ENCODE measurements at regions not wholly inside any gene's neighbourhood (a gene's known extent, or its start where the extent isn't known, plus 50 kb on each side); places are given as distances from the start of the nearest gene placed in this dataset.

DNA sequence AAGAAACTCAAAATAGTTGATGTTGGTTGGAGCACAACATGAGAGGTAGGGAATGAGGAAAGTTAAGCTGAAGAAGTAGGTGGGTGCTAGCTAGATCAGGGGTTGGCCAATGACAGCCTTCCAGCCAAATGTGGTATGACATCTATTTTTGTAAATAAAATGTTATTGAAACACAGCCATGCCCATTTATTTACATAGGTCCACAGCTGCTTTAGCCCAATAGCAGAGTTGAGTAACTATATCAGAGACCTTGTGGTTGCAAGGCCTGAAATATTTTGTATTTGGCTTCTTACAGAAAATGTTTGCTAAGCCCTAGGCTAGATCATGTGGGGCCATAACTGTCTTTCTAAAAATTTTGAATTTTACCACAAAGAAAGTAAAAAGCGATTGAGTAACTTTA is 234.9 kb upstream of the CTSO start:
- no peak overlapping the region for H3K27ac ChIP-seq (ENCODE audit: low read depth in 1 of 2, low read length in 1 of 2)
- H3K4me3 ChIP-seq (ENCODE audit: low read length in 2 of 2) = no peak overlapping the region
- H3K36me3 ChIP-seq (ENCODE audit: control insufficient read depth in 2 of 2, insufficient read depth in 2 of 2, low read length in 1 of 2) = no peaks in the 10 kb centered on the region
- no peak for DNase-seq (ENCODE audit: low read depth in 6 of 9, low spot score in 9 of 9)
- H3K9me3 ChIP-seq (ENCODE audit: control insufficient read depth in 2 of 2, insufficient read depth in 1 of 2, low read length in 1 of 2) = no peaks in the 10 kb centered on the region
- no peaks in the 10 kb centered on the region for H3K27me3 ChIP-seq (ENCODE audit: control insufficient read depth in 2 of 2, insufficient read depth in 1 of 2, low read length in 1 of 2)
- WGBS = 97% methylated on average over 1 of the region's 1 CpG
- H3K4me1 ChIP-seq (ENCODE audit: control insufficient read depth in 2 of 2, insufficient read depth in 2 of 2, low read length in 2 of 2) = peaks cover 0 to 2% of the 10 kb centered on the region in 2 donors

DNA sequence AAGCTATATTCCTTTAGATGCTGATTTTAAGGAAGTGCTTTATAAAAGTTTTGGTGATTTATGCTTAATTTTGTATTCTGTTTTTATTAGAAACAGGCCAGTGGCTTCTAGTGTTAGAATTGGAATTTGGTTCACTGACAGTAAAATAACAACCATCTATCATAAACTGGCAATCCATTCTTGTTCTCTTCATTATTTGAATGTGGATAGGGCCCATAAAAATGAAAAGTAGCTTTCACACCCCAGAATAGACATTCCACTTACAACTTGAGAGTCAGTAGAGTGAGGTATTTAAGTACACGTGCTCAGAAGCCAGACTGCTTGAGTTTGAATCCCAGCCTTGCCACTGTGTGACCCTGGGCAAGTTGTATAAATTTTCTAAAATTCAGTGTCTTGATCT is 232.4 kb upstream of the CTSO start:
- no peaks in the 10 kb centered on the region for H3K9me3 ChIP-seq (ENCODE audit: control insufficient read depth in 2 of 2, insufficient read depth in 1 of 2, low read length in 1 of 2)
- 94% methylated on average over 1 of the region's 1 CpG for WGBS
- no peak for DNase-seq (ENCODE audit: low read depth in 6 of 9, low spot score in 9 of 9)

DNA sequence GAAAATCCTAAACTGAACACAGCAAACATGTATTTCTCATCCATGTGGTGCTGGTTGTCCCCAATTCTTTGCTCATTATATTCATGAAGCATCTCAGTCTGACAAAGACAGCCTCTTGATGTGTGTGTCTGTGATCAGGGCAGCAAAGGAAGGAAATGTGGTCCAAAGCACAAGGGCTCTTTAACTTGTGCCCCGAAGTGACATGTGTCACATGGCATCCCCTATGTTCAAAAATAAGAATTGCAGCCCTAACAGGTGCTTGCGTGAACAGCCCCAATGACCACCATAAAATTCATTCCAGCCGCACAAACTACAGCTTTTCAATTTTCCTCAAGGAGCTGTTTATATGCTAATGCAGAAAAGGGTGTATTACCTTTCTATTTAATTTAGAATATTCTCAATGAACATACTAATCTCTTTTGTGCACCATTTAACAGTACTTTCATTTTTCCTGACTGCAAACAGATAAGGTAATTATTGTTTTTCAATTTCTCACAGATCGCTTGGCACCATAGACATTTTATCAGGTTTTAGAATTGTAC is 231.9 kb upstream of the CTSO start:
- no peaks in the 10 kb centered on the region for H3K4me1 ChIP-seq (ENCODE audit: control insufficient read depth in 2 of 2, insufficient read depth in 2 of 2, low read length in 2 of 2)
- H3K27me3 ChIP-seq (ENCODE audit: control insufficient read depth in 2 of 2, insufficient read depth in 1 of 2, low read length in 1 of 2) = no peaks in the 10 kb centered on the region
- DNase-seq (ENCODE audit: low read depth in 6 of 9, low spot score in 9 of 9) = no peak
- H3K36me3 ChIP-seq (ENCODE audit: control insufficient read depth in 2 of 2, insufficient read depth in 2 of 2, low read length in 1 of 2) = no peaks in the 10 kb centered on the region
- no peak overlapping the region for H3K4me3 ChIP-seq (ENCODE audit: low read length in 2 of 2)
- no peak overlapping the region for H3K27ac ChIP-seq (ENCODE audit: low read depth in 1 of 2, low read length in 1 of 2)
- 78% methylated on average over 4 of the region's 4 CpGs for WGBS
- H3K9me3 ChIP-seq (ENCODE audit: control insufficient read depth in 2 of 2, insufficient read depth in 1 of 2, low read length in 1 of 2) = no peaks in the 10 kb centered on the region

More for the DNA sequence above, 232.4 kb upstream of the CTSO start:
- no peaks in the 10 kb centered on the region for H3K4me1 ChIP-seq (ENCODE audit: control insufficient read depth in 2 of 2, insufficient read depth in 2 of 2, low read length in 2 of 2)
- no peaks in the 10 kb centered on the region for H3K36me3 ChIP-seq (ENCODE audit: control insufficient read depth in 2 of 2, insufficient read depth in 2 of 2, low read length in 1 of 2)
- H3K27ac ChIP-seq (ENCODE audit: low read depth in 1 of 2, low read length in 1 of 2) = no peak overlapping the region
- H3K4me3 ChIP-seq (ENCODE audit: low read length in 2 of 2) = no peak overlapping the region
- H3K27me3 ChIP-seq (ENCODE audit: control insufficient read depth in 2 of 2, insufficient read depth in 1 of 2, low read length in 1 of 2) = no peaks in the 10 kb centered on the region

DNA sequence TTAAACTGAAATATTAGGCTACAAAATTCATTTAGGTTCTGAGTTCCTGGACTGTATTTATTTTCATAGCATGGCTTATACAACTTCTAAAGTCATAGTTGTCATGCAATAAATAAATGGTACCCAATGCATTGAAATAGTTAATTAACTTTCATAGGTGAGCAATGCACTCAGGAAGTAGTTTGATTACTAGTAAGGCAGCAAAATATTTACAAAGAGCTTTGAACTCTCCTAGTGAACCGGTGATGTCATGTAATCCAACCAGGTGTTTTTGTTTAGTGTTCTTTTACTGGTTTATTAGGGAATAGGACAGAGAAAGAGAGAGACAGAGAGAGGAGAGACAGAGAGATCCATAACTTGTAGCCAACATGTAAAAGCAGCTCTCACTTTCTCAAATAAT is 228.6 kb upstream of the CTSO start:
- Histone ChIP-seq H3K9me3 (ENCODE audit: control insufficient read depth in 2 of 2, insufficient read depth in 1 of 2, low read length in 1 of 2) (no peaks in the 10 kb centered on the region), H3K4me3 (ENCODE audit: low read length in 2 of 2) (no peak overlapping the region), H3K27ac (ENCODE audit: low read depth in 1 of 2, low read length in 1 of 2) (no peak overlapping the region), H3K36me3 (ENCODE audit: control insufficient read depth in 2 of 2, insufficient read depth in 2 of 2, low read length in 1 of 2) (no peaks in the 10 kb centered on the region), H3K4me1 (ENCODE audit: control insufficient read depth in 2 of 2, insufficient read depth in 2 of 2, low read length in 2 of 2) (no peaks in the 10 kb centered on the region), H3K27me3 (ENCODE audit: control insufficient read depth in 2 of 2, insufficient read depth in 1 of 2, low read length in 1 of 2) (no peaks in the 10 kb centered on the region)
- 90% methylated on average over 1 of the region's 1 CpG for WGBS
- DNase-seq (ENCODE audit: low read depth in 6 of 9, low spot score in 9 of 9) = no peak

DNA sequence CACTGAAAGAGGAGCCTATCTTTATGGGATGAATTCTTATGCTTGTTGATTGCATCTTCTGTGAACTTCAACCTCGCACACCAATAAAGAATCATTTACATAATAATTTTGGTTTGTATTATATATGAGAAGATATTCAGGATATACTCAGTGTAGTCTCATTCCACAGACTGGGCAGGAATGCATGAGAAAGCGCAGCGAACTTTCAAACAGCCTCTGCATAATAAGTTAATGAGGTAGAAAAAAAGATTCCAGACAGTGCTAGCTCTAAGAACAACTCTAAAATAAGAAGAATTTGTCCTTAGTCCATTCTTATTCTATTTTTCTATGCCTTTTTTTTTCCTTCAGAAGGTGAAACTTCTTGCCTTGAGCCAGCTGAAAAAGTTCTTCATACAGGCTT is 224.3 kb upstream of the CTSO start:
- Histone ChIP-seq H3K27me3 (ENCODE audit: control insufficient read depth in 2 of 2, insufficient read depth in 1 of 2, low read length in 1 of 2) (no peaks in the 10 kb centered on the region), H3K4me1 (ENCODE audit: control insufficient read depth in 2 of 2, insufficient read depth in 2 of 2, low read length in 2 of 2) (no peaks in the 10 kb centered on the region), H3K27ac (ENCODE audit: low read depth in 1 of 2, low read length in 1 of 2) (no peak overlapping the region), H3K9me3 (ENCODE audit: control insufficient read depth in 2 of 2, insufficient read depth in 1 of 2, low read length in 1 of 2) (no peaks in the 10 kb centered on the region), H3K36me3 (ENCODE audit: control insufficient read depth in 2 of 2, insufficient read depth in 2 of 2, low read length in 1 of 2) (no peaks in the 10 kb centered on the region), H3K4me3 (ENCODE audit: low read length in 2 of 2) (no peak overlapping the region)
- 97% methylated on average over 3 of the region's 3 CpGs for WGBS
- DNase-seq (ENCODE audit: low read depth in 6 of 9, low spot score in 9 of 9) = no peak

DNA sequence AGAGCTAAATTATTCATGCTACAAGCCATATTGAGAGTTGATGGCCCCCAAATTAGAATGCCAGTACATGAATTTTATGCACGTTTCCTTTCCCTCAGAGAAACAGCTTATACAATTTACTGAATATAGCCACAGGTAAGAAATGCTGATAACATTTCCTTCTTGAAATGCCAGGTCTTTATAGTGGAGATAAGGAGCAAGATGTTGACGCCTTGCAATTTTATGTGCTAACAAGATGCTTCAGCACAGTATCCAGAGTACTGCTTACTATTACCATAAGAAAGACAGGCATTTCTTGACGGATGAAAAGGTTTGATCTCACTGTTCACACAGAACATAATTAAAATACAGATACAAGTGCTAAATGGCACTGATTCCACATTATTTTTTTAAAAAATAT is 223.2 kb upstream of the CTSO start:
- DNase-seq (ENCODE audit: low read depth in 6 of 9, low spot score in 9 of 9) = no peak
- H3K4me1 ChIP-seq (ENCODE audit: control insufficient read depth in 2 of 2, insufficient read depth in 2 of 2, low read length in 2 of 2) = no peaks in the 10 kb centered on the region
- H3K4me3 ChIP-seq (ENCODE audit: low read length in 2 of 2) = no peak overlapping the region
- no peak overlapping the region for H3K27ac ChIP-seq (ENCODE audit: low read depth in 1 of 2, low read length in 1 of 2)
- WGBS = 95% methylated on average over 3 of the region's 3 CpGs
- H3K36me3 ChIP-seq (ENCODE audit: control insufficient read depth in 2 of 2, insufficient read depth in 2 of 2, low read length in 1 of 2) = no peaks in the 10 kb centered on the region
- no peaks in the 10 kb centered on the region for H3K9me3 ChIP-seq (ENCODE audit: control insufficient read depth in 2 of 2, insufficient read depth in 1 of 2, low read length in 1 of 2)
- no peaks in the 10 kb centered on the region for H3K27me3 ChIP-seq (ENCODE audit: control insufficient read depth in 2 of 2, insufficient read depth in 1 of 2, low read length in 1 of 2)

GRCh38 chr4:156173937-156174336 is 220.3 kb upstream of the CTSO start:
- Histone ChIP-seq H3K27me3 (ENCODE audit: control insufficient read depth in 2 of 2, insufficient read depth in 1 of 2, low read length in 1 of 2) (no peaks in the 10 kb centered on the region), H3K36me3 (ENCODE audit: control insufficient read depth in 2 of 2, insufficient read depth in 2 of 2, low read length in 1 of 2) (no peaks in the 10 kb centered on the region), H3K9me3 (ENCODE audit: control insufficient read depth in 2 of 2, insufficient read depth in 1 of 2, low read length in 1 of 2) (no peaks in the 10 kb centered on the region), H3K27ac (ENCODE audit: low read depth in 1 of 2, low read length in 1 of 2) (no peak overlapping the region), H3K4me3 (ENCODE audit: low read length in 2 of 2) (no peak overlapping the region), H3K4me1 (ENCODE audit: control insufficient read depth in 2 of 2, insufficient read depth in 2 of 2, low read length in 2 of 2) (no peaks in the 10 kb centered on the region)
- WGBS = 99% methylated on average over 1 of the region's 1 CpG
- no peak for DNase-seq (ENCODE audit: low read depth in 6 of 9, low spot score in 9 of 9)

DNA sequence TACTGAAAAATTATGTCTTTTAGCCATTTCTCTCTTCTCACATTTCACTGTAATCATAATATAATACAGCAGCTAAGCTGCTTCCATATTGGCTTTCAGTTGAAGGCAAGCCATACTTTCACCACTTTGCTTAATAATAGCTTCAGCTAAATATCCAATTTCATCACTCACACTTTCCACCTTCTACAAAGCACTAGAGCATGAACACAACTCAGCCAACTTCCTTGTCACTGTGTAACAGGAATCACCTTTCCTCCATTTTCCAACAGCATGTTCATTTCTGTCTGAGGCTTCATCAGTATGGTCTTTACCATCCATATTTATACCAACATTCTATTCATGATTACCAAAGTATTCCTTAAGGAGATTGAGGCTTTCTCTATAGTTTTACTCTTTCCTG is 219.8 kb upstream of the CTSO start:
- no peak overlapping the region for H3K4me3 ChIP-seq (ENCODE audit: low read length in 2 of 2)
- no peak overlapping the region for H3K27ac ChIP-seq (ENCODE audit: low read depth in 1 of 2, low read length in 1 of 2)
- H3K36me3 ChIP-seq (ENCODE audit: control insufficient read depth in 2 of 2, insufficient read depth in 2 of 2, low read length in 1 of 2) = no peaks in the 10 kb centered on the region
- no peaks in the 10 kb centered on the region for H3K27me3 ChIP-seq (ENCODE audit: control insufficient read depth in 2 of 2, insufficient read depth in 1 of 2, low read length in 1 of 2)
- no peaks in the 10 kb centered on the region for H3K9me3 ChIP-seq (ENCODE audit: control insufficient read depth in 2 of 2, insufficient read depth in 1 of 2, low read length in 1 of 2)
- H3K4me1 ChIP-seq (ENCODE audit: control insufficient read depth in 2 of 2, insufficient read depth in 2 of 2, low read length in 2 of 2) = no peaks in the 10 kb centered on the region
- no peak for DNase-seq (ENCODE audit: low read depth in 6 of 9, low spot score in 9 of 9)

DNA sequence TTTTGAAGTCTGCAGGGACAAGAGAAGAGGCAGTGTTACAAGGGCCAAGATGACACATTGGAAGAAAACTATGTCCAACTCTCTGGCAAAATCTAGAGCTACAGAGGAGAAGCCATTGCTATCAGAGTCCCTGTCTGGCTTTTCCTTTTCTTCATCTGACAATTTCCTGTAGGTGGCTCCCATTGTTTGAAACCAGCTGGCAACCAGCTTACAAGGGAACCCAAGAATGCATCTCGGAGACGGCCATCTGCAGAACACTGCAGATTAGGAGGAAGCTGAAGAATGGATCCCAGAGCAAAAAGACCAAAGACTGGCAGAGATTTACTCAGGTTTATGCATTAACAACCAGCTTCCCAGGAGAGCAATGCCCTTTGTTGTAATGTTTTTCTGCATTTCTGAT is 216.2 kb upstream of the CTSO start:
- no peaks in the 10 kb centered on the region for H3K4me1 ChIP-seq (ENCODE audit: control insufficient read depth in 2 of 2, insufficient read depth in 2 of 2, low read length in 2 of 2)
- no peak for DNase-seq (ENCODE audit: low read depth in 6 of 9, low spot score in 9 of 9)
- 94% methylated on average over 2 of the region's 2 CpGs for WGBS
- no peak overlapping the region for H3K27ac ChIP-seq (ENCODE audit: low read depth in 1 of 2, low read length in 1 of 2)
- no peak overlapping the region for H3K4me3 ChIP-seq (ENCODE audit: low read length in 2 of 2)
- H3K9me3 ChIP-seq (ENCODE audit: control insufficient read depth in 2 of 2, insufficient read depth in 1 of 2, low read length in 1 of 2) = no peaks in the 10 kb centered on the region
- H3K36me3 ChIP-seq (ENCODE audit: control insufficient read depth in 2 of 2, insufficient read depth in 2 of 2, low read length in 1 of 2) = no peaks in the 10 kb centered on the region
- H3K27me3 ChIP-seq (ENCODE audit: control insufficient read depth in 2 of 2, insufficient read depth in 1 of 2, low read length in 1 of 2) = no peaks in the 10 kb centered on the region

GRCh38 chr4:156169011-156169410 is 215.3 kb upstream of the CTSO start:
- WGBS = 79% methylated on average over 3 of the region's 3 CpGs
- no peaks in the 10 kb centered on the region for H3K4me1 ChIP-seq (ENCODE audit: control insufficient read depth in 2 of 2, insufficient read depth in 2 of 2, low read length in 2 of 2)
- no peaks in the 10 kb centered on the region for H3K27me3 ChIP-seq (ENCODE audit: control insufficient read depth in 2 of 2, insufficient read depth in 1 of 2, low read length in 1 of 2)
- no peaks in the 10 kb centered on the region for H3K9me3 ChIP-seq (ENCODE audit: control insufficient read depth in 2 of 2, insufficient read depth in 1 of 2, low read length in 1 of 2)
- no peak overlapping the region for H3K4me3 ChIP-seq (ENCODE audit: low read length in 2 of 2)
- no peak overlapping the region for H3K27ac ChIP-seq (ENCODE audit: low read depth in 1 of 2, low read length in 1 of 2)
- H3K36me3 ChIP-seq (ENCODE audit: control insufficient read depth in 2 of 2, insufficient read depth in 2 of 2, low read length in 1 of 2) = no peaks in the 10 kb centered on the region
- peak in 1 of 9 donors; percentile 15 for DNase-seq (ENCODE audit: low read depth in 6 of 9, low spot score in 9 of 9)
